ENCODE measurements at regions not wholly inside any gene's neighbourhood (a gene's known extent, or its start where the extent isn't known, plus 50 kb on each side); places are given as distances from the start of the nearest gene placed in this dataset.

GRCh38 chr16:17817943-17818342 lies 347.2 kb upstream of the XYLT1 start:
- no peak for TF ChIP-seq CTCF (conservative IDR thresholded peaks at IDR 0.05; ENCODE audit: low read length)
- TF ChIP-seq EZH2phosphoT487 (IDR thresholded peaks at IDR 0.05; ENCODE audit: borderline replicate concordance, low read depth, low read length): no peak
